ENCODE measurements at regions not wholly inside any gene's neighbourhood (a gene's known extent, or its start where the extent isn't known, plus 50 kb on each side); places are given as distances from the start of the nearest gene placed in this dataset.

DNA sequence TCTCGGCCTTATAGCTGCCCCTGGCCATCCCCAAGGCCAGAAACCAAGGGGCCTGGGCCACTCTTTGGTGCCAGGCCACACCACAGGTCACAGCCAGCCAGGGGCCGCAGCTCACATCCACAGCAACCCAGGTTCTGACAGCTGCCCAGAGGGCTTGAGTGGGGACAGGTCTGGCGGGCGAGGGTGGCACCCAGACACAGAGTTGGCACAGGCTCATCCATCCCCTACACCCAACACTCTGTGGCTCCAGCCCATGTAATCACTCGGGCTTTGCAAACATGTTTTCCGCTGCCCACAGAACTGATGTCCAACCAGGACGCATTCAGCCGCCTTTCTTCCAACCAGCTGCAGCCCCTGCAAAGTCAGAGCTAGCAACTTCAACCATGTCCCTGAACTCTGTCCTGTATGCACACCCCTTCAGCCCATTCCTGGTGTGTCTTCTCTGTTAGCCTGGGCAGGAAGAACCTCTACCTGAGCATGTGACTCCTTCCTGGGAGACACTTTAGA is 57.7 kb upstream of the PPP2R2D start:
- DNase-seq, result no peak

DNA sequence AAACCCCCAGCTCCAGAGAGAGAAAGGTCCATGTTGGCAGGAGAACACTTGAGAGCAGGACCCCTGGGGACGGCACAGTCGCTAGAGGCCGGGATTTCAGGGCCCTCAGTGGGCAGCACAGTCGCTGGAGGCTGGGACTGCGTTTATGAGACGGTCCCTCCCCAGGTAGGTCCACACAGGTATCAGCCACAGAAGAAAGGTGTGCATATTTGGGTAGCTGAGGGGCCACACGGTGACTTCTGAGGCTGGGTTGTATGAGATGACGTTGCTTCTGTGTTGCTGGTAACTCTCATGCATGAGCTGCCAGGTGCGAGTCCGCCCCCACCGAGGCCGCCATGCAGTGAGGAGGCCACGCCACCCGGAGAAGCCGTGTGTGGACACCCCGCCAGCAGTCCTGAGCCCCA is 56.9 kb upstream of the PPP2R2D start:
- DNase-seq, result no peak

DNA sequence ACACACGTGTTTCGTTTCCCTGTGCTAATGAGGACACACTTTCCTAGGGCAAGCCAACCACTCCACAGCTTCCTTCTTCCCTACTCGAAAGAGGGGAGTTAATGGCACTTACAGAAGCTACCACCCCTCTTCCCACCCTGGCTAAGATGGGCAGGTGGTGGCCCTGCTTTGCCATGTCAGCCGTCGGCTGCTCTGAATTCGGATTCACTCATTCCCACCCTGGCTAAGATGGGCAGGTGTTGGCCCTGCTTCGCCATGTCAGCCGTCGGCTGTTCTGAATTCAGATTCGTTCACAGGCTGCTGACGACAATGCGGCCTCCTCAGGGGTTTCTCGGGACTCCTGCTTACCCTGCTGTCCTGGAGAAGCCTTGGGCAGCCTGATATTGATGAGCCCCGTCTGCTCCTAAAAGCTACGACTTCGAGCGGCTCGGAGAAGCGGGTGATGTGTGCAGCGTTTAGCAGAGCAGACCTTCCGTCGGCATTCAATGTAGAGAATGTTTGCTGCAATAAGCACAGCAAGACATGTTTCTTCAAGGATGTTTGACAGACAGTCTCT is 56.2 kb upstream of the PPP2R2D start:
- DNase-seq, result no peak

DNA sequence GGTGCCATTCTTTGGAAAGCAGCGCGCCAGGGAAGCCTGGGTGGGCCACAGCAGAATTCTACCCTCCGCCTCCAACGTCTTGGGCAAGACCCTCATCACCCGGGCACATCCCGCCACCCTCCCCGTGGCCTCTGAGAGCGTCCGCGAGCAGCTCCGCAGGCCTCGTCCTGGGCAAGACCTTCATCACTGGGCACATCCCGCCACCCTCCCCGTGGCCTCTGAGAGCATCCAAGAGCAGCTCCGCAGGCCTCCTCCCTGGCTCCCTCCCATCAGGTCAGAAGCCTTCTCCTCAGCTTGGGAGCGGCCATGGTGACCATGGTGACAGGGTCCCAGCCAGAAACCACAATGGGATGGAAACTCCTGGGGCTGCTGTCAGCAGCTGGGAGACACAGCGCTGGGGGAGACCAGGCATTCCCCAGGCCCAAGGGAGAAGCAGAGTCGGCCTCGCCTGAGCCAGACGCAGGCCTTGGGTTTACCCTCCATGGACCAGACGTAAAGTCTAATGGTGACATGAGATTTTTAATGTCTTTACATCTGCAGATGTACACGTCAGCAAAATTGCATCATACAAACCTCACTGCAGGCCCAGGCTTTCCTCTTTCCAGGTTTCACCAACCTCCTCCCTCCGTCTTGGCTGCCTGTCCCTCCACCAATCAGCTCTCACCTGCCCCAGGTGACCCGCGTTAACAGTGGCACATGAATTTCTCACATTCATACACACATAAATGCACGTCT is 55.1 kb upstream of the PPP2R2D start:
- no peak for DNase-seq

DNA sequence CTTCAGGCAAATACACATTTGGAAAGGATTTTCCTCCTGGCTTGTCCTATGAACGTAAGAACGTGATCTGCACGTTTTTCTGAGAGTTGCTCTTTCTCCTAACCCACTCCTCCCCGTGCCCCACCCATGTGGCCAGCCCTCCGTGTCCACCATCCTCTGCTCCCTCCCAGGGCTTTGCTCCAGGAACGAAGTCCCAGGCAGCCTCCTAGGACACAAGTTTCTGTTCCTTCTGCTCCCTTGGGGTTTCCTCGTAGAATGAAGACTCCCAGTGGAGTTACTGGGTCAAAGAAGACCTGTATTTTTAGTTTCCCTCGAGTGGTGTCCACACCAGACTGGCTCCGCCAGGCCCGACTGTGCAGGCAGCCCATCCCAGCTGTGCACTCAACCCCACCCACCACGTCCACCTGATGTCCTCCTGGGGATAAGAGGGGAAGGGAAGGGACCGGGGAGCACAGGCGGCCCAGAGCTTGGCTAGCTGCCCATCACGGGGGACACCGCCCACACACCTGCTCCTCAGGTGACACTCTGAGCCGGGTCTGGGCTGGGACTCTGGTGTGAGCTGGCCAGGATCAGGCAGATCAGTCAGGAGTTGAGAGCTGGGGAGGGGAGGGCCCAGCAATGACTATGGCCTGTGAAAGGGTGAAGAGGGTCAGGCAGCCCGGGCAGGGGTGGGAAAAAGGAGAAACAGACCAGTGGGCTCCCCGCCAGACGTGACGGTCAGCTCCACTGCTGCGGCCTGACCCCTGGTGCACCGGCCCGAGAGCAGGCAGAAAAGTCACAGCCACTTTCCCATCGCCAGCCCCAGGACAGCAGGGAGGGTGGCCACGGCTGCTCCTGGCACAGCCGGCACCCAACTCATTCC is 54.3 kb upstream of the PPP2R2D start:
- no peak for DNase-seq

GRCh38 chr10:131847241-131847783 is 53.5 kb upstream of the PPP2R2D start:
- DNase-seq, result no peak

DNA sequence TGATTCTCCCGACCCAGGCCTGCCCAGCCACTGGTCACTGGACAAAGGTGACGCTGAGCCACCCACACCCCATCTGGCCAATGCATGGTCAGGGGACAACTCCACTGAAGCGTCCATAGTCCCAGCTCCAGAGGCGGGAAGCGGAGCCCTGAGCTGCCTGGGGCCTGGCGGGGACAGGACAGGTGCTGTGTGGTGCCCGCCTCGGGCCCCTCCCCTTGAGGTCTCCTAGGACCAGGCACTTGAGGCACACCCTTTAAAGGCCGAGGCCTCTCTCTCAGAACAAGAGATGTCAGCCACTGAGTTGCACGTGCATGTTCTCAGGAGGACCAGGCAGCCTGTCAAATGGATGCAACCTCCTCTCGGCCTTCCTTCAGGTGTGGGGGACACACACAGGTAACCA is 52.5 kb upstream of the PPP2R2D start:
- no peak for DNase-seq

DNA sequence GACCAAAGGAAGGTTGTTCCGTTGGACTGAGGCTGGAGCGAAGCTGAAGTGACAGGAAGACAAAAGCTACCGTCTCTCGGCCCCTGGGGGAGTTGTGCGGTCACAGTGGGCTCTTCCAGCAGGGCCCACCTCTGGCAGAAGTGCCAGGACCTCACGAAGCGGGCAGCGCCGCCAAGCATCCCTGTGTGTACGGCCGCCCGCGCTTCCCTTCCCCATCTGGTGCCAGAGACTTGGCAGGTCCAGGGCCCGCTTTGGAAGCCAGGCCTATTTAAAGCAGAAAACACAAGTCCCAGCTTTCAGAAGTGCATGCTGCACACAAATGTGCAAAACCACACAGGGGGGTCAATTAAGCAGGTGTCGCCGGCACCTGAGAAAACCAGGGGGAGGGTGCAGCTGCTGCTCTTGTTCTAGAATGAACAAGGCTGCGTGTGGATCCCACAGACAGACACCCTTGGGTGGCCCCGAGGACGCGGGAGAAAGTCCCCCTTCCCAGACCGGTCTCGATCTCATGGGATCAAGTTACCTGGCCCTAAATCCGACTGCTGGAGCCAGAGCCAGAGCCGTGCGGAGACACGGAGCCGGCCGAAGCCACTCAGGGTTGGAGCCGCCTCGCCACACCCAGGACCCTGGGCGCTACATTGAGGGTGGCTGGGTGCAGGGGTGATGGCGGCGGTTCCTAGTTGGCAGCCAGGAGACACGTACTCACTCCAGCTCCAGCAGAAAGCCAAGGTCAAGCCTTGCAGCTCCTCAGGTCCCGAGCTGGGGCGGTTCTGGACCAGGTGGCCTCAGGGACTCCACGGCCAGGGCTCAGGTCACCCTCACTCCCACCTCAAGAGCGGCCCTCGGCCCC is 51.8 kb upstream of the PPP2R2D start:
- DNase-seq, result no peak

DNA sequence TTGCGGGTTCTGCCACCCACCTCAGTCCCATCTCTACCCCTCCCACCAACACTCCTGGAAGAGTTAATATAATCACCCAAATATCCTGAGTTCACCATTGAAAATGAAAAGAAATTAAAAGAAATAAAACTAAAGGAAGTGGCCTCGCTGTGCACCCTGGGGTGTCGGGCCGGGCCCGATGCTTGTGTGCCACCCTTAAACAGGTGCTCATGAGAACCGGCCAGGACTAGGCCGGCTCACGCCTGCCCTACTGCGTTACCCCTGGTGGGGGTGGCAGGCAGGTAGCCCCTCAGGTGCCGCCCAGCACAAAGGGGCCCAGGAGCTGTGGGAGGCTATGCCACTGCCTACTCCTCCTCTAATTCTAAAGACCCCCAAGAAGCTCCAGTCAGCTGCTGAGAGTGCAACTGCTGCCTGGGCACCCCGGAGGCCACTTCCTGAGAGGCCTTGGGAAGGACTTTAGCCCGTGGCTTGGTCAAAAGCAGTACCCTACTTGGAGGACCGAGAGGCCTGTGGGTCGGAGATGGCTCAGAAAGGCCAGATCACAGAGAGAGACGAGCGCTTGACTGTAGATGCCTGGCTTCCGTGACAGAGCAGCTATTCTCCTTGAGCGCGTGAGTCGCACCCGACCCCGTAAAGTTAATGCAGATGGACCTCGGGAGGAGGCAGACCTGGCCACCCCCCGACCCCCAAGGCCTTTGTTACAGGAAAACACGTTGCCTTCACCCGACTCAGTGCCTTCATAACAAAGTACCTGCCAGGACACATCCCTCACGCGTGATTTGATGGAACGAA is 51.0 kb upstream of the PPP2R2D start:
- DNase-seq, result no peak

DNA sequence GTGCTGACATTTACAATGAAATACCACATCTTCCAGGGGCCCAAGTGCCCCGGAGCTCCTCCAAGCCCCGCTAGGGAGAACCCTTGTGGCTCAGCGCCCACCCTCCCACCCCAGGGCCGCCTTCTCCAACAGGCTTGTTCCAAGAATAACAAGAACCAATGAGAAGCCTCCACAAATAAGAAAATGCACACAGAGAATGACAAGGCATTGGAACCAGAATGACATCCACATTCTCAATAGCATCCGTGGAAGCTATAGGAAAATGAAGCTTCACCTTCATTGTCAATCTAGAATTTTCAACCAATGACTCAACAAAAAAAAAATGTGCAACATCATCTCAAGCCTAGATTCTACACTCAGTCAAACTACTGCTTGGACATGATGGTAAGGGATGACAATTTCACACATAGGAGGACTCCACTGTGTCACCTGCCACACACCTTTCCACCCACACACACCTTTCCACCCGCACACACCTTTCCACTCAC is 50.4 kb upstream of the PPP2R2D start:
- no peak for DNase-seq
